ENCODE measurements at regions not wholly inside any gene's neighbourhood (a gene's known extent, or its start where the extent isn't known, plus 50 kb on each side); places are given as distances from the start of the nearest gene placed in this dataset.

GRCh38 chr6:22067122-22067521 lies 229.7 kb downstream of the PRL start:
- no peak overlapping the region for H3K4me3 ChIP-seq (replicated peaks; ENCODE audit: low read depth, low read length)
- H3K27me3 ChIP-seq (replicated peaks; ENCODE audit: control insufficient read depth, insufficient read depth, low read length), result no peaks in the 10 kb centered on the region
- no peak for DNase-seq (ENCODE audit: extremely low read depth, insufficient read length)
- no peak for TF ChIP-seq CTCF (IDR thresholded peaks at IDR 0.05; ENCODE audit: insufficient read depth, low read length, poor library complexity, severe bottlenecking)
- H3K36me3 ChIP-seq (ENCODE audit: control insufficient read depth, insufficient read depth, low read length), result no peaks in the 10 kb centered on the region

- no peak for TF ChIP-seq CTCF (IDR thresholded peaks at IDR 0.05; ENCODE audit: insufficient read depth, low read length, poor library complexity, severe bottlenecking)
- DNase-seq (ENCODE audit: extremely low read depth, insufficient read length), result no peak
- Histone ChIP-seq H3K36me3 (ENCODE audit: control insufficient read depth, insufficient read depth, low read length) (no peaks in the 10 kb centered on the region), H3K4me3 (replicated peaks; ENCODE audit: low read depth, low read length) (no peak overlapping the region), H3K27me3 (replicated peaks; ENCODE audit: control insufficient read depth, insufficient read depth, low read length) (no peaks in the 10 kb centered on the region)
These were observed 229.2 kb downstream of the PRL start for GRCh38 chr6:22067671-22068070.

GRCh38 chr6:22068561-22069305 lies 228.1 kb downstream of the PRL start:
- no peaks in the 10 kb centered on the region for H3K36me3 ChIP-seq (ENCODE audit: control insufficient read depth, insufficient read depth, low read length)
- no peak overlapping the region; the same call in 1 of the 2 replicates for H3K4me3 ChIP-seq (replicated peaks; ENCODE audit: low read depth, low read length)
- TF ChIP-seq CTCF (IDR thresholded peaks at IDR 0.05; ENCODE audit: insufficient read depth, low read length, poor library complexity, severe bottlenecking), result no peak
- peak; percentile 82 for DNase-seq (ENCODE audit: extremely low read depth, insufficient read length)
- H3K27me3 ChIP-seq (replicated peaks; ENCODE audit: control insufficient read depth, insufficient read depth, low read length), result no peaks in the 10 kb centered on the region

GRCh38 chr6:22069306-22069800 lies 227.5 kb downstream of the PRL start:
- Histone ChIP-seq H3K36me3 (ENCODE audit: control insufficient read depth, insufficient read depth, low read length) (no peaks in the 10 kb centered on the region), H3K4me3 (replicated peaks; ENCODE audit: low read depth, low read length) (no peak overlapping the region), H3K27me3 (replicated peaks; ENCODE audit: control insufficient read depth, insufficient read depth, low read length) (no peaks in the 10 kb centered on the region)
- no peak for TF ChIP-seq CTCF (IDR thresholded peaks at IDR 0.05; ENCODE audit: insufficient read depth, low read length, poor library complexity, severe bottlenecking)
- DNase-seq (ENCODE audit: extremely low read depth, insufficient read length), result no peak

GRCh38 chr6:22071270-22072041 lies 225.4 kb downstream of the PRL start:
- no peak overlapping the region for H3K4me3 ChIP-seq (replicated peaks; ENCODE audit: low read depth, low read length)
- no peak for TF ChIP-seq CTCF (IDR thresholded peaks at IDR 0.05; ENCODE audit: insufficient read depth, low read length, poor library complexity, severe bottlenecking)
- DNase-seq (ENCODE audit: extremely low read depth, insufficient read length), result no peak
- no peaks in the 10 kb centered on the region for H3K36me3 ChIP-seq (ENCODE audit: control insufficient read depth, insufficient read depth, low read length)
- H3K27me3 ChIP-seq (replicated peaks; ENCODE audit: control insufficient read depth, insufficient read depth, low read length), result no peaks in the 10 kb centered on the region

Measured in GM06990 (cell line).